SKM-1 treated with dmso at 0.1 percent for 144 hours (cell line): ENCODE measurements at regions not wholly inside any gene's neighbourhood (a gene's known extent, or its start where the extent isn't known, plus 50 kb on each side); places are given as distances from the start of the nearest gene placed in this dataset.

Source experiments
- DNase-seq: peaks from one replicate; lab custom pipeline; 2025; ENCODE audit not compliant: unreplicated experiment; lab: John Stamatoyannopoulos, UW

DNA sequence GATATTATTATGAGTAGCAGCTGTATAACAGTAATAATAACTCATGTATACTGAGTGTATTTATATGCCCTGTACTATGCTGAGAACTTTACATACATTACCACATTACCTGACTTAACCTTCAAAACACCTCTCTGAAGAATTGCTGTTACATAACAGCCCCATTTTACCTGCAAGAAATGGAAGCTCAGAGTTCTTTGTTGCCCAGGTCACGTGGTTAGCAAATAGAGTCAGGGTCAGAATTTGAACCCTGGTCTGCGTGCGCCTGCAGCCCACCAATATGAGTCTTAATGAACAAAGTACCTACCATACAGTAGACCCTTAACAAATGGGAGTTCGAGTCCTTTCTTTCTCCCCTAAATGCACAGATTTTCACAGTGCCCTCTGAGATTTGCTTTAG lies 101.9 kb downstream of the MCFD2 start:
- DNase-seq = no peak

DNA sequence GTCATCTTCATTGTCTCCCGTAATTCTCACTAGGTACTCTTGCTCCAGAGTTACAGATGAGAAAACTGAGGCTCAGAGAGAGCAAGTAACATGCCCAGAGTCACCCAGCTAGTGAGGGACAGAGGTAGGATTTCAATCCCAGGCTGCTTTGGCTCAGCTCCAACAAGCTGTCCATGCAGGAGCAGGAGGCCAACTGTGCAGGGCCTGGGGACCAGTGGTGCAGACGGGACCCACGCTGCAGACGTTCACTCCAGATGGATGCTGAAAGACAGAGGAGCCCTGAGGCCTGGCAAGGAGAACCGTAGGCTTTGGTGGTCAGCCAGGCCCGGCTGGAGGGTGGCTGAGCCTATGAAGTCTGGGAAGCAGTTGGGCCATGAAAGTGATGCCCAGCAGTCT lies 102.6 kb downstream of the MCFD2 start:
- no peak for DNase-seq
